ENCODE measurements at regions not wholly inside any gene's neighbourhood (a gene's known extent, or its start where the extent isn't known, plus 50 kb on each side); places are given as distances from the start of the nearest gene placed in this dataset.

GRCh38 chr16:82567175-82567574, 59.6 kb upstream of the CDH13 start:
- no peak for DNase-seq (ENCODE audit: low read depth)

GRCh38 chr16:82563401-82563800, 63.4 kb upstream of the CDH13 start:
- DNase-seq (ENCODE audit: low read depth), result no peak

- DNase-seq (ENCODE audit: low read depth), result no peak
Observed at GRCh38 chr16:82562183-82562683, 64.5 kb upstream of the CDH13 start.

- no peak for DNase-seq (ENCODE audit: low read depth)
Observed at GRCh38 chr16:82560805-82561325, 65.9 kb upstream of the CDH13 start.

- DNase-seq (ENCODE audit: low read depth), result no peak
Observed at GRCh38 chr16:82544378-82545160, 82.2 kb upstream of the CDH13 start.

GRCh38 chr16:82542714-82543113, 84.1 kb upstream of the CDH13 start:
- no peak for DNase-seq (ENCODE audit: low read depth)

- DNase-seq (ENCODE audit: low read depth), result no peak
Observed at GRCh38 chr16:82541103-82541502, 85.7 kb upstream of the CDH13 start.

- DNase-seq (ENCODE audit: low read depth), result no peak
Observed at GRCh38 chr16:82535764-82536163, 91.0 kb upstream of the CDH13 start.

- DNase-seq (ENCODE audit: low read depth), result no peak
Observed at GRCh38 chr16:82535262-82535661, 91.5 kb upstream of the CDH13 start.

GRCh38 chr16:82533189-82533588, 93.6 kb upstream of the CDH13 start:
- DNase-seq (ENCODE audit: low read depth), result no peak

- DNase-seq (ENCODE audit: low read depth), result no peak
Observed at GRCh38 chr16:82530883-82531282, 95.9 kb upstream of the CDH13 start.

GRCh38 chr16:82527101-82527500, 99.7 kb upstream of the CDH13 start:
- no peak for DNase-seq (ENCODE audit: low read depth)

GRCh38 chr16:82524976-82525375, 101.8 kb upstream of the CDH13 start:
- no peak for DNase-seq (ENCODE audit: low read depth)

GRCh38 chr16:82523815-82524214, 103.0 kb upstream of the CDH13 start:
- no peak for DNase-seq (ENCODE audit: low read depth)

GRCh38 chr16:82522026-82522425, 104.7 kb upstream of the CDH13 start:
- no peak for DNase-seq (ENCODE audit: low read depth)

- no peak for DNase-seq (ENCODE audit: low read depth)
Observed at GRCh38 chr16:82518811-82519210, 108.0 kb upstream of the CDH13 start.

GRCh38 chr16:82514262-82514661, 112.5 kb upstream of the CDH13 start:
- no peak for DNase-seq (ENCODE audit: low read depth)

- DNase-seq (ENCODE audit: low read depth), result no peak
Observed at GRCh38 chr16:82510789-82511305, 115.9 kb upstream of the CDH13 start.

- no peak for DNase-seq (ENCODE audit: low read depth)
Observed at GRCh38 chr16:82509691-82510430, 116.9 kb upstream of the CDH13 start.

- no peak for DNase-seq (ENCODE audit: low read depth)
Observed at GRCh38 chr16:82506692-82507670, 119.8 kb upstream of the CDH13 start.

- DNase-seq (ENCODE audit: low read depth), result no peak
Observed at GRCh38 chr16:82504836-82505235, 121.9 kb upstream of the CDH13 start.

- no peak for DNase-seq (ENCODE audit: low read depth)
Observed at GRCh38 chr16:82499302-82499701, 127.5 kb upstream of the CDH13 start.

Data from HS-5 (cell line).